ENCODE measurements at regions not wholly inside any gene's neighbourhood (a gene's known extent, or its start where the extent isn't known, plus 50 kb on each side); places are given as distances from the start of the nearest gene placed in this dataset.

GRCh38 chr7:81598951-81599350 is 170.9 kb downstream of the HGF start:
- no peaks in the 10 kb centered on the region for H3K27me3 ChIP-seq
- no peaks in the 10 kb centered on the region for H3K4me1 ChIP-seq
- no peak for ATAC-seq
- no peak overlapping the region for H3K4me3 ChIP-seq
- no peak for TF ChIP-seq CTCF (IDR thresholded peaks at IDR 0.05)
- DNase-seq = no peak
- H3K9me3 ChIP-seq = no peaks in the 10 kb centered on the region
- intact Hi-C loops (cut with DNase I) = no loop called here
- H3K36me3 ChIP-seq = no peaks in the 10 kb centered on the region
- no peak overlapping the region for H3K27ac ChIP-seq

DNA sequence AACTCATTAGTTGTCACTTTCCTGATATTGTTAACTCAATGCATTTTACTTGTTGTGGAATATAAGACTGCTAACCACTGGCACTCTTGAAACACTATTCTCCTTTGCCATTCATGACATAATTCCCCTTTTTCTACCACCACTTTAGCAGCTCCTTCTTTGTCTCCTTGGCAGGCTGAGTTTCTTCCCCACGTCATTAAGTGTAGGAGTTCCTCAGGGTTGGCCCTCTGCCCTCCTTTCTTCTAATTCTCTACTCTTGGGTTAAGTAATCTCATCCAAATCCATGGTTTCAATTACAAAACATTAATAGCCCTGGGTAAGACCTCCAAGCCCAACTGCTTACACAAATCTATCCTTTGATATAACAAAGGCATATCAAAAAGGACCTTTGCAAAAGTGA is 175.1 kb downstream of the HGF start:
- Histone ChIP-seq H3K9me3 (no peaks in the 10 kb centered on the region), H3K4me3 (no peak overlapping the region), H3K27ac (no peak overlapping the region), H3K27me3 (no peaks in the 10 kb centered on the region), H3K4me1 (peaks cover under 1% of the 10 kb centered on the region), H3K36me3 (no peaks in the 10 kb centered on the region)
- no peak for TF ChIP-seq CTCF (IDR thresholded peaks at IDR 0.05)
- intact Hi-C loops (cut with DNase I) = no loop called here
- DNase-seq (no peak), ATAC-seq (peak; percentile 43)

DNA sequence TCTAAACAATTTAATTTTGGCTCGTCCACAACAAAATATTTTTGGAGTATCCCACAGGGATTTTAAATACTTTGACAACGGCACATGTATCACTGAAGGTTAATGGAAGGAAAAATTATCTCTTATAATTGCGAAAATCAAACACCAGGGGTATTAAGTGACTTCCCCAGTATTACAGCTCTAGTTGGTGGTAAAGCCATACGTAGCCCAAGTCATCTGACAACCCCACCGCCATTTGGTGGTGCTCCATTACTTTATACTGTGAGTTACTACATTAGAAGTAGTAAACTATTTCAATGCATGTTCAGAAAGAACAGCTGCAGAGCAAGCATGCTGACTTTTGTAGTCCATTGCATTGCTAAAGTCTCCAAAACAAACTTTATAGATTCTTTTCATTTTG is 179.7 kb downstream of the HGF start:
- no peak for TF ChIP-seq CTCF (IDR thresholded peaks at IDR 0.05)
- DNase-seq (no peak), ATAC-seq (no peak)
- intact Hi-C loops (cut with DNase I) = no loop called here
- no peak overlapping the region for H3K4me3 ChIP-seq
- no peak overlapping the region for H3K27ac ChIP-seq
- H3K36me3 ChIP-seq = no peaks in the 10 kb centered on the region
- no peaks in the 10 kb centered on the region for H3K9me3 ChIP-seq
- H3K27me3 ChIP-seq = no peaks in the 10 kb centered on the region
- peaks cover 3% of the 10 kb centered on the region for H3K4me1 ChIP-seq

- Histone ChIP-seq H3K4me3 (no peak overlapping the region), H3K27ac (no peak overlapping the region), H3K9me3 (no peaks in the 10 kb centered on the region), H3K36me3 (no peaks in the 10 kb centered on the region), H3K27me3 (no peaks in the 10 kb centered on the region), H3K4me1 (peaks cover 2% of the 10 kb centered on the region)
- intact Hi-C loops (cut with DNase I) = no loop called here
- no peak for TF ChIP-seq CTCF (IDR thresholded peaks at IDR 0.05)
- ATAC-seq (no peak), DNase-seq (no peak)
These were observed 185.2 kb downstream of the HGF start for GRCh38 chr7:81584667-81585066.

DNA sequence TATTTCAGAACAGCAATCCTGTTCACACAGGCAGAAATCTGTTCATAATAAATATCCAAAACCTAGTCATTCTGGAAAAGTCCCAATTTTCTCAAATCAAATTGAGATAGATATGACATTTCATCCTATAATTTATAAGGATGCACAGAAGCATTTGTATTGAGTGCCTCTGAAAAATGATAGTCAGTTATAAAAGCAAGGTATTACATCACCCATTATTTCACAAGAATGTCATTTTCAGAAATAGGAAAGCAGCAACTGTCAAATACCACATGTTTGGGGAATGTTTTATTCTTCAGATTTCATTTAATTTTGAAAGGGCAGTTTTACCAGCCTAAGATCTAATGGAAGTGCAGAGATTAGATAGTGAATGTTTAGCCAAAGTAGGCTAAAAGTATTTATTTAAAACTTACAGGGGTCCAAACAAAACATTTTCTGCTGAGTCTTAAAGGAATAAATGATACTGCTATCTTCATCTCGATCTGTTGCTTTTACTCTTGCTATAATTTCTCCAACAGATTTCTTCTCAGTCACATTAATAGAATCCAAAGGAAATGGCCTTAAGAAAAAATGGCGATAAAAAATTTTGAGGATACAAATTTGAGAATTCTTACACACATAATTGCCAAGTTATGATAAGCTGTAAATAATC is 185.8 kb downstream of the HGF start:
- Histone ChIP-seq H3K27me3 (no peaks in the 10 kb centered on the region), H3K36me3 (no peaks in the 10 kb centered on the region), H3K4me3 (no peak overlapping the region), H3K9me3 (no peaks in the 10 kb centered on the region), H3K27ac (no peak overlapping the region), H3K4me1 (no peaks in the 10 kb centered on the region)
- DNase-seq = no peak
- intact Hi-C loops (cut with DNase I) = no loop called here
- ATAC-seq = no peak
- no peak for TF ChIP-seq CTCF (IDR thresholded peaks at IDR 0.05)

DNA sequence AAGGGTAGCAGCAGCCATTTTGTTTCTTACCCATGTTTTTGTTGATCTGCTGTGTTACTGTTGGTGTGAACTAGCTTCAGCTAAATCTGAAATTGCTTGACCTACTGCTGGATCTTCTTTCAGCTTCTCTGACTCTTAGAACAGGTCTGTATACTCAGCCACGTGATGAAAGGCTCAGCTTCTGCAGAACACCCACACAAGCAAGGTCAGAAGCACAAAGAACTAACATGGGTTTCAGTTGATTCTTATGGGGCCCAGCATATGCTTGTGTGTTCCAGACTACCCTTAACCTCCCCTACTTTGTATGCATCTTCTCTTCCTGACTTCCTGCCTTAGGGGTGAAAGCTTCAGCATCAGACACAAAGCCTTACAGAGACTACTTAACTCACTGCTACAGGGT is 186.8 kb downstream of the HGF start:
- intact Hi-C loops (cut with DNase I) = no loop called here

More for the DNA sequence above, 186.8 kb downstream of the HGF start:
- Histone ChIP-seq H3K4me3 (no peak overlapping the region), H3K9me3 (no peaks in the 10 kb centered on the region), H3K4me1 (no peaks in the 10 kb centered on the region), H3K27me3 (no peaks in the 10 kb centered on the region), H3K36me3 (no peaks in the 10 kb centered on the region), H3K27ac (no peak overlapping the region)
- ATAC-seq = no peak
- no peak for TF ChIP-seq CTCF (IDR thresholded peaks at IDR 0.05)
- no peak for DNase-seq
